Germinal center (tissue), 1 donor: ENCODE measurements at regions not wholly inside any gene's neighbourhood (a gene's known extent, or its start where the extent isn't known, plus 50 kb on each side); places are given as distances from the start of the nearest gene placed in this dataset.

Experiments used
- DNase-seq: peaks from one replicate; pipeline ENCODE4 v3.0.0; 2012; ENCODE audit warnings: mixed read lengths, low spot score

- no peak for DNase-seq
Measured at GRCh38 chr20:22504829-22505377, 79.5 kb downstream of the FOXA2 start.

- no peak for DNase-seq
Measured at GRCh38 chr20:22503577-22503976, 80.8 kb downstream of the FOXA2 start.

- DNase-seq, result no peak
Measured at GRCh38 chr20:22502731-22503191, 81.6 kb downstream of the FOXA2 start.

- DNase-seq, result no peak
Measured at GRCh38 chr20:22501566-22502344, 82.6 kb downstream of the FOXA2 start.

GRCh38 chr20:22501034-22501433 is 83.3 kb downstream of the FOXA2 start:
- DNase-seq, result no peak

GRCh38 chr20:22499515-22500166 is 84.7 kb downstream of the FOXA2 start:
- no peak for DNase-seq

GRCh38 chr20:22496817-22497216 is 87.6 kb downstream of the FOXA2 start:
- no peak for DNase-seq

GRCh38 chr20:22495789-22496188 is 88.6 kb downstream of the FOXA2 start:
- DNase-seq, result no peak

- DNase-seq, result no peak
Measured at GRCh38 chr20:22495172-22495571, 89.2 kb downstream of the FOXA2 start.

GRCh38 chr20:22492497-22492896 is 91.9 kb downstream of the FOXA2 start:
- DNase-seq, result no peak

- no peak for DNase-seq
Measured at GRCh38 chr20:22491194-22491505, 93.2 kb downstream of the FOXA2 start.

GRCh38 chr20:22490287-22491193 is 93.8 kb downstream of the FOXA2 start:
- DNase-seq, result no peak

- DNase-seq, result no peak
Measured at GRCh38 chr20:22489626-22490286, 94.6 kb downstream of the FOXA2 start.

GRCh38 chr20:22480336-22480735 is 104.0 kb downstream of the FOXA2 start:
- DNase-seq, result no peak

GRCh38 chr20:22475662-22476061 is 108.7 kb downstream of the FOXA2 start:
- no peak for DNase-seq

GRCh38 chr20:22474224-22474623 is 110.1 kb downstream of the FOXA2 start:
- no peak for DNase-seq

- DNase-seq, result no peak
Measured at GRCh38 chr20:22473293-22473692, 111.1 kb downstream of the FOXA2 start.

- no peak for DNase-seq
Measured at GRCh38 chr20:22472447-22473100, 111.8 kb downstream of the FOXA2 start.

GRCh38 chr20:22471156-22471836 is 113.1 kb downstream of the FOXA2 start:
- DNase-seq, result no peak

GRCh38 chr20:22470620-22471026 is 113.7 kb downstream of the FOXA2 start:
- no peak for DNase-seq
